GM18907 (cell line): ENCODE measurements at regions not wholly inside any gene's neighbourhood (a gene's known extent, or its start where the extent isn't known, plus 50 kb on each side); places are given as distances from the start of the nearest gene placed in this dataset.

Experiments used
- ATAC-seq: cut with Tn5 transposase; IDR thresholded peaks from one replicate; pipeline ENCODE4 v1.9.1; 2021; ENCODE audit warnings: mild to moderate bottlenecking, moderate library complexity; ENCODE audit not compliant: unreplicated experiment

DNA sequence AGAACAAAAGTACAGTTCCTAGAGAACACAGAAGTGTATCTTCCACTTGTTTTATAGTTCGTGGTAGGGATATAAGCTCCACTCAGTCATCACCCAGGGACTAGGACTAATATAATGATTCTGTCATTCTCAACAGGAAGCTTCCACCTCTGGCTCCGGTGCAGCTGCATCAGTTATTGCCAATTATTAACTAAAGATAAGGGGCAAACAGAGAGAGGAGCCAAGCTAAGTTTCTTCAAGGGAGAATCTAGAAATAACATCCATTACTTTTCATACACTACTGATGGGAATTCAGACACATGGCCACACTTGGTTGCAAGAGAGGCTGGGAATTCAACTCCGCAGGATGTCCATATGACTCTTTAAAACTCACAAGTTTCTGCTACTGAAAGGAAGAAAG, 917.9 kb downstream of the OLFM4 start:
- no peak for ATAC-seq

- no peak for ATAC-seq
Observed at GRCh38 chr13:53953183-53953582, 924.6 kb downstream of the OLFM4 start.
